IPS-NIHi7 (cell line): ENCODE measurements at regions not wholly inside any gene's neighbourhood (a gene's known extent, or its start where the extent isn't known, plus 50 kb on each side); places are given as distances from the start of the nearest gene placed in this dataset.
A peak's percentile ranks its signal among the peaks of the same experiment; 100 is the strongest.

Experiments used
- DNase-seq: peaks from one replicate; pipeline ENCODE4 v3.0.0; 2012; ENCODE audit warnings: mixed read lengths; ENCODE audit errors: extremely low spot score

DNA sequence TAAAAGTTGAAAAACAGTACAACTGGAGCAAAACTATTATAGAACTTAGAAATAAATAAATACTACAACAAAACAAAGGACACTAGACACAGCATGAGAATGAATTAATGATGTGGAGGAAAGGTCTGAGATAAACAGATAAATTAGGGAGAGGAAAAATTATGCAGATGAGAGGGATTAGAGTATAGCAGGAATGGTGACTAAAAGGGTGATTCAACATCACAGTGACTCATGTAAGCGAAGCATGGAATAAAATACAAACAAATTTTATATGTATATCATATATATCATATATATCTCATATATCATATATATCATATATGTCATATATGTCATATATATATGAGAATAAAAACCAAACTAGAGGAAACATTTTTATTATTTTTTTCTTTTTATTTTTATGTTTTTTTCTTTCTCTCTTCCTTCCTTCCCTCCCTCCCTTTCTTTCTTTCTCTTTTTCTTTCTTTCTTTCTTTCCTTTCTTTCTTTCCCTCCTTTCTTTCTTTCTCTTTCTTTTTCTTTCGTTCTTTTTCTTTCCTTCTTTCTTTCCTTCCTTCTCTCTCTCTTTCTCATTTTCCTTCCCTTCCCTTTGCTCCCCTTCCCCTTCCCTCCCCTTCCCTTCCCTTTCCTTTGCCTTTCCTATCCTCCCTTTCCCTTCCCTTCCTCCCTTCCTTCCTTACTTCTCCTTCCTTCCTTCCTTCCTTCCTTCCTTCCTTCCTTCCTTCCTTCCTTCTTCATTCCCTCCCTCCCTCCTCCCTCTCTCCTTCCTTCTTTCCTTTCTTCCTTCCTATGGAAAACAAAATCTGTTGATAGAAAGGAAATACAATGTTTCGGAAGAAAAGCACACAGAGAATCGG lies 1014.6 kb downstream of the GRIK2 start:
- no peak for DNase-seq

DNA sequence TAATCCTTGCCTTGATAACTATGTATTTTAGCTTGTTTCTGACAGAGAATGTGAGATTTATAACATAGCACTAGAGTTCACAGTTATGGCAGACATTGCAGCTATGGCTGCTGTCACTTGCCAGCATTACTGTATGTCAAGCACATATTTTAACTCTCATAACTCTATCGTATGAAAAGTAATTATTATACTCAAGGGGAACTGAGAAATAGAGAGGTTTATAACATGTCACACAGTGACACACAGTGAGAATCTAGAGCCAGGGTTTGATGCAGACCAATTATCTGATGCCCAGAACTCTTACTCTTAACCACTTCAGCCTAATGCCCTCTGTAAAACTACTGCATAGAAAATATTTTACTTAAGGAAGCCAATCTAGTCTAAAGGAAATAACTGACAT lies 1012.4 kb downstream of the GRIK2 start:
- DNase-seq: no peak

DNA sequence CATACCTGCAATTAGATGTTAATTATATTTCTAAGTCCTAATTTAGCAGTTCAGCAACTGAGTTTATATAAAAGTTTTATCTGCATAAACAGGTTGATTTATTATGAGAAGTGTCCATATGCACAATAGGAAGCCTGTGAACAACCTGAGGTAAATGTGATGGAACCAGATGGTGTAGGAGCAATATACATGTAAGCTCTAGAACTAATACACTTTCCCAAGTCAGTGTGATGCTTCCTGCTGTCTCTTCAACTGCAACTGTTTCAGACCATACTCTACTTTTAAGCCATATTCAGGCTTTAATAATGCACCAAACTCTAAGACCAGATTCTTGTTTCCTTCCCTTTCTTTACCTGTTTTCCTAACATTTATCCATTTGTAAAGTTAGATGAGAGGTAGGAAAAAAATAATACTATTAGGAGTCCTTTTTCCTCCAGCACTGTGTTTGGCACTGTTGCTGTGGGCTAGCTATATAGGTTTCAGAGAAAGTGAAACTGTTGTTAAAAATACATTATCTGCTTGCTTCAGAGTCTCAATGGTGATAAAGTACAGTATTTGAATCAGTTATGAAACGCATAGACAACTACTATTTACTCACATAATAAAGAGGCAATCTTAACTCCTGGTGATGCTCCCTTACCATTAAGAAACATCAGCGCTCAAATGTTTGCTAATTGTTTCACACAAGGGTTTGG lies 1009.3 kb downstream of the GRIK2 start:
- DNase-seq: no peak

DNA sequence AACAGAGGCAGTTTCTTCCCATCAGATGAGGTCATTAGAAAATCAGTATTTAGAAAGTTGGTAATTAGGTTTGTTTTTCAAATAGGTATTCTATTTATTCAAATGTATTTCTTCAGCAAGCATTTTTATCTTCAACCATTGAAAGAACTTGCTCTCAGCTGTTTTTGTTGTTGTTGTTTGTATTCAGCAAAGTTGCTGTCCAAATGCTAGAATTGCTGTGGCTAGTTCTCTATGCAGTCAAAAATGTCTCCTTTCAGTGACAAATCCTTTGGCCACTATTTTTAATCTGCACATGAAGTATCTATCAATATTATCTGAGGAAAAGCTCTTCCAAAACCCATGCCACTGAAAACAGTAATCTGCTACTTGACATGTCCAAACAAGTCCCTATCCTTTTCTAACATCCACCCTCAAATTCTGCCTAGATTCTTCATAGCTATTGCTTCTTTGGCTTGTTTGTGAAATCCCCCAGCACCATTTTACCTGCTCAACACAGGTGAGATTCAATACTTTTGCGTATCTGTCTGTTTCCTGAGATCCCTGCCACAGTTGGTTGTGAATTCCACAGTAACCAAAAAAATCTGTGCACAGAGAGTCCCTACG lies 1005.4 kb downstream of the GRIK2 start:
- no peak for DNase-seq

DNA sequence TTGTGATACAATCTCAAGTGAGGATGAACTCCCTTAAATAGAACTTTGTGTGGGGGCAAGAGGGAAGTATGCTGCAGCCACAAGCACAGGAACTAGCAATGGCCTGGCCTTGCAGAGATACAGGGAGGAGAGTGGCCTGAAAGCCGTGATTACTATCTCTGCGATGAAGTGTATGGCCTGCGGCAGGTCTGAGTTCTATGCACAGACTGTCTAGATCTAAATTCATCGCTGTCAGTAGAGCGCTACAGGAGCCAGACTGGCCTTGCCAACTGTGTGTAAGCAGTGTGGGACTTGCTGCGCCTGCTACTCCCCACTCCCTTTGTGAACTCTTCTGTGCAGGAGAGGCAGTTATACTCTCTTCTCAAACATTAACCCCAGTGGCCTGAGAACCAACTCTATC lies 997.0 kb downstream of the GRIK2 start:
- no peak for DNase-seq

DNA sequence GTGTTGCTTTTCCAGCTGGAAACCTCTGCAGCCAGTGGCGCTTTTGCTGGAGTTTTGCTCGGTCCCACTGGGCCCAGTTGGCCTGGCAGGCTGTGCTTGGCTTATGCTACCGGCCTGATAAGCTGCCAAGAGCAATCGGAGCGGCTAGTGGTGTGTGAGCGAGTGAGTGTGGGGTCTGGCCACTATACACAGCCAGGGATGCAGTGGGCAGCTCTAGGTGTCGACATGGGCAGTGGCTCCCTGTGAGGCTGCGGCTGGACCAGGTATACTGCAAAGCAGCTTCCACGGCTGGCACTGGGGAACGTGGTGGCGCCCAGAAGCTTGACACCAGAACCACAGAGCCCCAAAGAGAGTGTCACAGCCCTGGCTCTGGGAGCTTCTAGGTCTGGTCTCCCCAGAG lies 996.5 kb downstream of the GRIK2 start:
- DNase-seq: no peak

DNA sequence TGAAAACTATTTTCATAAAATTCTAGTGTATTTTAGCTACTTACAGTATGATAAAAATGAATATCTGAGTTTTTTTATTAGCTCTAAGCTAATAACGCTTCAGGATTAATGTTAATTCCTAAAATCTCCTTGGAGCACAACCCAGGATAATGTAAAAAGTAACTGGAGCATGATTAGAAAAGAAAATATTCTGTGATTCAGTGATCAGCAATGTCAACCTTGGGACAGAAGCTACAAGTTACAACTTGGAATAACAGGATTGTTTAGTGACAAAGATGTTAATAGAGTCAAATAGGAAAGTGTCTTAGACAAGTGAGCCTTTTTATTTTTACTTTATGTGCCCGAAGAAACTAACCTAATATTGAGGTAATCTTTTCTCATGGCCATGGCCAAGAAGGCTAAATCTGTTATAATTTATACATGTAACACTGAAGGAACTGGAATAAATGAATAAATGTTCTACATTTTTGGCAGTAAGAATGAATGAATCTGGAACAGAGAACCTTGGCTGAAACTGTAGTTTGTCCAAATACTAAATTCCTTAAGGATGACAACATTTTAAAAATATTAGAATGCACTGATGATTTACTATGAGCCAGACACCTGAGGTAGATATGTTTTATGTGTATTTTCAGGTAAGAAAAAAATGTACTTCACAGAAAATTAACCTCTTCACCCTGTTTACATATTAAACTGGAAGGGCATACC lies 994.0 kb downstream of the GRIK2 start:
- no peak for DNase-seq

DNA sequence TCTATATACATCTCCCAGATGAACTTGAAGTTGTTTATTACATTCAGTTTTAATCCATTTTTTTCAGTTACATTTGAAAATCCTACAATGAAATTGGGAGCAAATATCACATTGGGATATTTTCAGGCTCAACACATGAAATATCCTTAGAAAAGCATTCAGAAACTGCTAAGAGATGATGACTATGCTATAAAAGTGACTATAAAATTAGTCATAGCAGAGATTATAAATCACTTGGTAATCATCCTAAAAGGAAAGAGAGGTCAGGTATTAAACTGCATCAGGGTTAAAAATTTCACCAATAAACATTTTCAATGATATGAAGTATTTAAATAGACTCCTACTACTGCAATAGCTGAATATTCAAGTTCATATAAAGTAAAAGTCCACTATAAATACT lies 987.7 kb downstream of the GRIK2 start:
- DNase-seq: no peak

DNA sequence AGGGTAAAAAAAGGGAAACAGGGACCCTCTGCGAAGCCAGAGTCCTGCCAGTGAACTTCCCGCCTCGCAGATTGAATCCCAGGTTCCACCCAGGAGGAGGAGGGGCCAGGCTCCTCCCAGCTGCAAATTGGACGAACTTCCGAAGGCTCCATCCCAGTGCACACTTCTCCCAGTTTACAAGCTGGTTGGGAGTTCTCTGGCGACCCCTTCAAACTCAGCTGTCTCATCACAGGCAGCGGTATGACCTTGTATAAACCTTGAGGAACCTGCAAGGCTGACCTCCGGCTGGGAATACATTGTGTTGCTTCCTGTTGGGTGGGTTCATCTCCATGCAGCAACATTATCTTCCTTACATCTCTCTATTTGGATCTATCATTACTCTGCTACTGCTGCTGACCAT lies 962.7 kb downstream of the GRIK2 start:
- peak; percentile 7 for DNase-seq

DNA sequence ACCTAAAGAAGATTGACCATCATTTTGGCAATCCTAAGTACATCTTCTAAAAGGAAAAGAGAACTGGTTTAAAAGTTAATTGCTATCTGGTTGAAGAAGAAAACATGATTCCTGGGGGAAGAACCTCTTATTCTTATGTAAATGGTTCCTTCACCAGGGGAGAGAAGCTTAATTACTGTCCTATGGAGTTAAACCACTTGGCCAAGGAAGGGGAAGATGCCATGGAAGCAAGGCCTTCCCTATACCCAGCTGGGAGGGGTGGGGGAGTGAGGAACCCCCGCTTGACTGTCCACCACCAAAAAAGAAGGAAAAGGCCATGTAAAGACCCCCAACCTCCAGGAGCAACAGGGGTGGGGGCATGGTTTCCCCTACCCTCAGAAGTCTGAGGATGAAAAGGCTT lies 962.1 kb downstream of the GRIK2 start:
- no peak for DNase-seq

DNA sequence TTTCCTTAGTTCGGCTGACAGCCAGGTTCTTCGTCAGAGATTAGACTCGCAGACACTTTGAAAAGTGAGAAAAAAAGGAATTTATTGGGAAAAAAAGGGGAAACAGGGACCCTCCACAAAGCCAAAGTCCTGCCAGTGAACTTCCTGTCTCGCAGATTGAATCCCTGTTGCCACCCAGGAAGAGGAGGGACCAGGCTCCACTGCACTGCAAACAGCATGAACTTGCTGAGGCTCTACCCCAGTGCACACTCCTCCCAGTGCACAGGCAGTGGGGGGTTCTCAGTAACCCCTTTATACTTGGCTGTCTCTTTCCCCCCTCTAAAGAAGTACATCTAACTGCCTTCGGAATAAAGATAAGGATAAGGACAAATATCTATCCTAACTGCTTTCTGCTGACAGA lies 959.0 kb downstream of the GRIK2 start:
- no peak for DNase-seq

DNA sequence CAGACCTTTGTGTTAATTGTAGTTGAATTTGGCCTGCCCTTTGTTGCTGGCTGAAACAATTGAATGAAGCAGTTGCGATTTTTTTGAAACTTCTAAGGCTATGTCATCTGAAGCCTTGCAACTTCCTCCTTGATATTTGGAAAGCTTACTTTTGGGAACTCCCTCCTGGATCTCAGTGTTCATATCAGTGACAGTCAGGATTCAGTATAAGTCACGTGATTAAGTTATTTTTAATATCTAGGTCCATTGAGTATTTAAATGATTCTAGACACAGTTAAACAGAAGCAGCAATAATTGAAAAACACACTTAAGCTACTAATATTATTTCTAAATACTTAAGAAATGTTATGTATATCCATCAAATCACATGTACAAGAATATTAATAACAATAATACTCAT lies 951.3 kb downstream of the GRIK2 start:
- no peak for DNase-seq

DNA sequence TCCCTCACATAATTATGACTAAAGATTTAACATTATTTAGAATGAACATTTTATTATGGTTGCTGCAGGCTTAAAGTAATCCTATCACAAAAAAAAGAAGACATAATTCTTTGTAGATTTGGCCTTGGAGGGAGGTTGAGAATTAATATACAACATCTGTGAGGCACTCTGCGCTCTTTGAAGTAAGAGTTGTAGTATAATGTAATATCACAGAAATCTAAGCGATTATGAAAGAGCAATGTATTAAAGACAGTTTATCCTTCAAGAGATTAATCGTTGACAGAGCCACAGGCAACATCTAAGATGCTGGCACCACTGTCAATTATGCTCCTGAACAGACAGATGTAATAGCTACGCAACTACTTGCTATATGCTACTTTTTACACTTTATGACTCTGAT lies 946.8 kb downstream of the GRIK2 start:
- no peak for DNase-seq

DNA sequence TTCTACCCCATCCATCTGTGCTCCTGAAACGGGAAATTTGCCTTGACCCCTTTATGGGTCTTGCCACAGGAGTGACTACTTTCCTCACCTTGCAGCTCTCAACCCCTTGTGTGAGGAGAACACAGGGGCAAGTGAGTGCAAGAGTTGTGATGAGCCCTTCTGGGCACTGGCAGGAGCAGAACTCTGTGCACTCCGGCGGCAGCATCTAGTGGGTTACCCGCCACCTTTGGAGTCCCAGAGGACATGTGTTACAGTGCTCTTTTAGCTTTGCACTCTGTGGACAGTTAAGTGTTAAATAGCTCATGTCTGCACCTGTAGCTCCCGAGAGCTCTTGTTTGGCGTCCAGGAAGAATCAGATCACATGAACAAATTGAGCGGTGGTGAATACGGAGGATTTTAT lies 940.2 kb downstream of the GRIK2 start:
- DNase-seq: no peak

DNA sequence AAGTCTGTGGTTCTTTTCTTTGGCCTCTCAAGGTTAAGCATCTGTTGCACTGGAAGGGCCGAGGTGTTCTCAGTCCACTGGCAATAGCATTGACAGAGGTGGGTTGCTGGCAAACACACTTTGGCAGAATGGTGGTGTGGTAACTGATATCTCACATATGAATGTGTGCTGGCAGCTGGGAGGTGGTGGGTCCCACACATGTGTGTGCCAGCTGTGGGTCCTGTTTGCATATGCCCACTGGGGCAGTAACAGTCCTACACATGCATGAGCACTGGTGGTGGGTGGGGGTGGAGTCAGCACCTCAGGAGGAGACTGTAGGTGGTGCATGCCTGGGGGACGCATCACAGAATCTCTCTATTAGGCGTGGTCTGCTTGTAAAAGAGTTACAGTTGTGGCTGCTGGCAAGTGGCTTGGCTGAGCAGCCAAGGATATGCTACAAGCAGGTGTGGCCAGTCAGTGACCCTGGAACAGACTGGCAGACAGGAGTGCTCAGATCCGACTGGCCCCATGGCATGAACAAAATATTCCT lies 934.3 kb downstream of the GRIK2 start:
- peak; percentile 10 for DNase-seq

DNA sequence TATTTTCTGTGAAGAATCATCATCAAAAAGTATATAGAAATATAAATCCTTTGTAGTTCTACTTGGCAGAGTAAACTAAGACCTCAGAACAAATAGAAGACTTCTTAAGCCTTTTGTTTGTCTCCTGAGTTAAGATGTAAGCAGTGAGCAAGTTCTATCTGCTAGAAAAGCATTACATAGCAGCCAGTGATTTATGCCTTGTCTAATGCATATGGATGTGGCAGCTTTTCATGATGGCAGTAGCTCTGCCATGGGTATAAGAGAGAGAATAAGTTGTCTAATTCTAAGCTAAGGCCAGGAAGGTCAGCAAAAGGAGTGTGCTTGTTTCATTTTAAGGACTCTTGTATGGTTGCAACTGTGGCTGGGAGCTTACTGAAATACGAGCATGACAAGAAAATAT lies 920.2 kb downstream of the GRIK2 start:
- DNase-seq: no peak

DNA sequence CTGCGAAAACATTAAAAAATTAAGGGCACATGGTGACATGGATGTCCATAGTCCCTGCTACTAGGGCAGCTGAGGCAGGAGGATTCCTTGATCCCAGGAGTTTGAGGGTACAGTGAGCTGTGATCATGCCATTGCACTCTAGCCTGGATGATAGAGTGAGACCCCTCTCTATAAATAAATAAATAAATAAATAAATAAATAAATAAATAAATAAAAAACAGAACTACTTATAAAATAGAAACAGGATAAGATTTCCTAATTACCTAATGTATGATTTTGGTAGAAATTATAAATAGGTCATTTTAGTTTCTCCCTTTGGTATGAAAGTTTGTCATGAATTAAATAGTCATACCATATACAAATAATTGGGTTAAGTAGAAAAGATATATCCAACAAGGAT lies 916.2 kb downstream of the GRIK2 start:
- DNase-seq: no peak

DNA sequence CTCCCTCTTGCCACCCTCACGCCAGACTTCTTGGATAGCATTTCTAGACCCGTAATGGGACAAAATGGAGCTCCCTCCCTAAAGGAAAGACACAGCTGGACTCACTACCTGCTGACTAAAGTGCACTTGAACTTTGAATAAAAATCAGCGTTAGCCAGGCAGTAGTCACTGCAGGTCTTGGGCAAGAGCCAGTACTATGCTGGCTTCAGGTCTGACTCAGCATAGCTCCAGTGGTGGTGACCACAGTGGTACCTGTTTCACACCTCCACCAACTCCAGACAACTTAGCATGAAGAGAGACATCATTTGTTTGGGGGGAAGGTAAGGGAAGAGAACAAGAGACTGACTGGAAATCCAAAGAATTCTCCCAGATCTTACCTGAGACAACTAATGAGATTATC lies 906.8 kb downstream of the GRIK2 start:
- DNase-seq: no peak

DNA sequence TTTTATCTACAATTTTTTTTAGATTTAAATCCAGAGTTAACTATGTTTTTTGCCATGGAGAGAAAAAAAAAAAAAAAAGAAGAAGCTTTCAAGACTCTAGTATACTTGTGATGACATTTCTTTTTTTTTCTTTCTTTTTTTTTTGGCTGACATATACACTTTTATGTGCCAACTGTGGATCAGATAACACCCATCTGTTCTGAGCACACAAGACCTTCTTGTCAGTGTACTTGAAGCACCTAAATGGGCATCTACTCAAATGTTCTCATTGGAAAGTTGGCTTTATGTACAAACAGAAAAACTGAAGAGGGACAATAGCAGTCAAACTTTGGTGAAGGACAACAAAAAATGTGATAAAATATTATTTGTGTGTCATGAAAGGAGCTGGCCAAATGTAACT lies 904.5 kb downstream of the GRIK2 start:
- DNase-seq: no peak
